ENCODE measurements at regions not wholly inside any gene's neighbourhood (a gene's known extent, or its start where the extent isn't known, plus 50 kb on each side); places are given as distances from the start of the nearest gene placed in this dataset.

DNA sequence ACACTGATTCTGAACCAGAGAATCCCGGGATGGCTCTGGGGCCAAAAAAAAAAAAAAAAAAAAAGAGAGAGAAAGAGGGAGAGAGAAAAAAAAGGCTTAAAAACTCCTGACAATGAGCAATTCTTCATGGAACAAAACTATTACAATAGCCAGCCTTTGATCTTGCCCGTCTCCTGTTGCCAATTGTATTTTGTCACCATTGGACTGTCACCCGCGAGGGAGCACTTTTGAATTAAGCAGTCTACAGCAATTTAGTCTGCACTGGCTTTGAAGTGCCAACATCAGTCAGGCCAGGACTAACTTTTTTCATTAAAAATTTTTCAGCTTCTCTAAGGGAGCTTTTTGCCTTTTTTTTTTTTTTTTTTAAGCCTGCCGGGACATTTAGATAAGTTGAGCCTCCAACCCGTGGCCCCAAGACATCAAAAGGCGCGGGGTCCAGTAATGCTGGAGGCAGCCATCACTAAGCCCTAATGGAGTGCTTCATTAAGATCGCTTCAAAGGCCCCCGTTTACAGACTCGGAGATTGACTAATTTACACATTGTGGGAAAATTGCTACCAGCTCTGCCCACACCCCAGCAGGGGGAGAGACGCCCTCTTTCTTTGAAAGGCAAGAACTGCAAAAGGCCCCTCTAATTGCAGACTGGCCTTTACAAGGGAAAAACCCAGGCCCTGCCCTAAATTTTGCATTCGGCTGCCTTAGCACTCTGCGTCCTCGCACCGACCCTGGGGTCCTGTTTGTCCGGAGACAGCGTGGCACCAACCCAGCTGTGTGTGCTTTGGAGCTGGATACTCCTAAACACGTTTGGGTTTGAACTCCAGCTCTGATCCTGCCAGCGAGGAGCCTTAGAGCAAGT, 98.1 kb upstream of the MSX1 start:
- 40% methylated on average over 1 of the region's 20 CpGs for WGBS (ENCODE audit: insufficient coverage, low lambda C conversion rate)
- no peaks in the 10 kb centered on the region for H3K27me3 ChIP-seq (ENCODE audit: control insufficient read depth, insufficient read depth, low read length)
- DNase-seq, result peak in 1 of 2 donors; percentile 27

DNA sequence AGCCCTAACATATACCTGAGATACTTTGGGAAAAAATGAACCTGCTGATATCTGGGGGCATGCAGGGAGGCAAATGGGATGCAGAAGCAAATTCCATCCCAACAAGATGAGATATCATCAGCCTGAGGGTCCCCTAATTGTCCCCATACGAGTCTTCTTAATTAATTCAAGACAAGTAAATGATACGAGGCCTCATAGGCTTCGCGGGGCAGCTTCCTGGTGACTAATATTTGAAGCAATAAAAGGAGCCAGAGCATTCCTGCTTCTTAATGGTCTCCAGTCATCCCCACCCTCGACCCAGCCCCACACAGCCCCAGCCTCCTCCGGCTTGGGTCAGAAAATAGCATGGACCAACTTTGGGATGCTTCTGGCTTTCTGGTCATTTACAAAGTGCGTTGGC, 99.6 kb upstream of the MSX1 start:
- Histone ChIP-seq H3K4me1 (ENCODE audit: control insufficient read depth, insufficient read depth, low read length) (peaks cover 12% of the 10 kb centered on the region), H3K27ac (ENCODE audit: low read length) (no peak overlapping the region), H3K36me3 (ENCODE audit: control insufficient read depth, insufficient read depth, low read length) (no peaks in the 10 kb centered on the region), H3K9me3 (ENCODE audit: control insufficient read depth, low read depth, low read length) (no peaks in the 10 kb centered on the region), H3K4me3 (ENCODE audit: low read length) (no peak overlapping the region), H3K27me3 (ENCODE audit: control insufficient read depth, insufficient read depth, low read length) (no peaks in the 10 kb centered on the region)
- no CpG with 5 or more reads among the region's 7 CpGs for WGBS (ENCODE audit: insufficient coverage, low lambda C conversion rate)
- DNase-seq, result no peak

More for the DNA sequence above, 98.1 kb upstream of the MSX1 start:
- Histone ChIP-seq H3K4me3 (ENCODE audit: low read length) (no peak overlapping the region), H3K36me3 (ENCODE audit: control insufficient read depth, insufficient read depth, low read length) (no peaks in the 10 kb centered on the region), H3K27ac (ENCODE audit: low read length) (no peak overlapping the region), H3K9me3 (ENCODE audit: control insufficient read depth, low read depth, low read length) (no peaks in the 10 kb centered on the region), H3K4me1 (ENCODE audit: control insufficient read depth, insufficient read depth, low read length) (peaks cover 7% of the 10 kb centered on the region)

DNA sequence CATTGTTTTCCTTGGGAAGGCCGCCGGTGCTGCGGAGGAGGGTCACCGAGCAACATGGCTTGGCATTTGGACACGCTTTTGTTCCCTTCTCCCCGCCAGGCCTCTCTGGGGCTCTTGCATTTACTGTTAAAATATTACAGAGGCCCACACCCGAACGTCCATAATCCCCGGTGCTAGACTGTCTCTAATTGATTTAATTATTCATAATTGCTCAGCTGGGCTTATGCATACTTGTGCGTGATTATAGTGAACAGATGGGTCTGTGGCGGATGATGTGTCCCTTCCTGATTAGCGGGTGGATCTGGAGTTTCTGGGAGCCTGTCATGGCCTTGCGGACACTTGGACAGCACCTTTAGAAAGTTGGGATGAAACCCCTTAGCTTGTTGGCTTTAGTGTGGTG, 100.2 kb upstream of the MSX1 start:
- H3K4me3 ChIP-seq (ENCODE audit: low read length), result no peak overlapping the region
- no peak for DNase-seq
- H3K36me3 ChIP-seq (ENCODE audit: control insufficient read depth, insufficient read depth, low read length), result no peaks in the 10 kb centered on the region
- H3K27me3 ChIP-seq (ENCODE audit: control insufficient read depth, insufficient read depth, low read length), result no peaks in the 10 kb centered on the region
- H3K9me3 ChIP-seq (ENCODE audit: control insufficient read depth, low read depth, low read length), result no peaks in the 10 kb centered on the region
- 100% methylated on average over 2 of the region's 13 CpGs for WGBS (ENCODE audit: insufficient coverage, low lambda C conversion rate)
- H3K4me1 ChIP-seq (ENCODE audit: control insufficient read depth, insufficient read depth, low read length), result peaks cover 19% of the 10 kb centered on the region
- no peak overlapping the region for H3K27ac ChIP-seq (ENCODE audit: low read length)

DNA sequence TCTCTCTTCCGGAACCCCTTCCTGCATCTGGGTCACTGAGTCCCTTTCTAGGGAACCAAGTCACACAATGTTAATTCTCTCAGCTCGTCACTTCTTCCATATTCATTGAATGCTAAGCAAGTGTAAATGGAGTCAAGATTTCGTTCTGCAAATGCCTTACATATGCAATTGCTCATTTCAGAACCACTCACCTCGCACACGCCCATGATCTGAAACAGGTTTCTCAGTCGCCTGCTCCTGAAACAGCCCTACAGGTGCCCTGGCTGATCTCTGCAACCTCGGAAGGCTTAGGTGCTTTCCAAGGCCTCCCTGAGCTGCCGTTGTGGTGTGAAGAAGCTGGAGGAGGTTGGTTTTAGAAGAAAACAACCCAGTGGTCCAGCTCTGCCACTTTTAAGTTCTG, 100.8 kb upstream of the MSX1 start:
- no CpG with 5 or more reads among the region's 8 CpGs for WGBS (ENCODE audit: insufficient coverage, low lambda C conversion rate)
- H3K9me3 ChIP-seq (ENCODE audit: control insufficient read depth, low read depth, low read length), result no peaks in the 10 kb centered on the region
- no peaks in the 10 kb centered on the region for H3K27me3 ChIP-seq (ENCODE audit: control insufficient read depth, insufficient read depth, low read length)
- DNase-seq, result no peak
- no peak overlapping the region for H3K4me3 ChIP-seq (ENCODE audit: low read length)
- no peaks in the 10 kb centered on the region for H3K36me3 ChIP-seq (ENCODE audit: control insufficient read depth, insufficient read depth, low read length)
- no peak overlapping the region for H3K27ac ChIP-seq (ENCODE audit: low read length)
- peaks cover 24% of the 10 kb centered on the region for H3K4me1 ChIP-seq (ENCODE audit: control insufficient read depth, insufficient read depth, low read length)

DNA sequence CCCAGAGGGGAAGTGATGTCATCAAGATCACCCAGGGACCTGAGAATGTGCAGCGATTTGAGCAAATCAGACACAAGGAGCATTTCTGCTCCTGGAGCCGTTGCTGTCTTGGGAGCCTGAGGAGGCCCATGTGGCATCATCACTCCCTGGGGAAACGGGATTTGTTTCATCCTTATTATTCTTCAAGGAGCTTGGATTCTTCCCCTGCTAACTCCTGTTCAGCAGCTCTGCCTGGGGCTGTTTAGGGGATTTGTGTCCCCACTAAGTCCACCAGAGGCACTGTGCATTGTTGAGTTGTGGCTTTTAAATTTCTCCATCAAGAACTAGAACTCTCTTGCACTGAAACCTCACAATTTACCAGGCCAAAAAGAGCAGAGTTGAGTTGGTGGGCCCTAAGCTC, 104.2 kb upstream of the MSX1 start:
- no CpG with 5 or more reads among the region's 3 CpGs for WGBS (ENCODE audit: insufficient coverage, low lambda C conversion rate)
- Histone ChIP-seq H3K27me3 (ENCODE audit: control insufficient read depth, insufficient read depth, low read length) (no peaks in the 10 kb centered on the region), H3K4me1 (ENCODE audit: control insufficient read depth, insufficient read depth, low read length) (peaks cover 37% of the 10 kb centered on the region), H3K4me3 (ENCODE audit: low read length) (no peak overlapping the region), H3K27ac (ENCODE audit: low read length) (no peak overlapping the region), H3K9me3 (ENCODE audit: control insufficient read depth, low read depth, low read length) (no peaks in the 10 kb centered on the region), H3K36me3 (ENCODE audit: control insufficient read depth, insufficient read depth, low read length) (no peaks in the 10 kb centered on the region)
- no peak for DNase-seq

DNA sequence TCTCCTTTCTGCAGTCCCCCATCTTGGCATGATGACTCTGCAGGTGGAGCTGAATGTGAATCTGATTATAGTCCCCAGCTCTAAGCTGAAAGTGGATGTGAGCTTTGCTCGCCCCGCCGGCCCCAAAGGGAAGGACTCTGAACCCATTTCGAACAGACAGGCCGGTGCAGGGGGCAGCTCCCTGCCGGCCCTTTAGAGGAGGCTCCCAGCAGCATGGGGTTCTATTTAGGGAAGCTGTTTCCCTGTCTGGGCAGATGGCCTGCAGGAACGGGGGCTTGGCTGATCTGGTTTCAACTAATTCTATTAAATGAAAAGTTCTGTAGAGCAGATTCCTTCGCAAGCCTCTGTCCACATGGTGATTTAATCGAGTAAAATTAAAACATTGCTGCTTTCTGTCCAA, 104.8 kb upstream of the MSX1 start:
- Histone ChIP-seq H3K27me3 (ENCODE audit: control insufficient read depth, insufficient read depth, low read length) (no peaks in the 10 kb centered on the region), H3K36me3 (ENCODE audit: control insufficient read depth, insufficient read depth, low read length) (no peaks in the 10 kb centered on the region), H3K9me3 (ENCODE audit: control insufficient read depth, low read depth, low read length) (no peaks in the 10 kb centered on the region), H3K27ac (ENCODE audit: low read length) (peak overlapping the region; percentile 73), H3K4me1 (ENCODE audit: control insufficient read depth, insufficient read depth, low read length) (peaks cover 37% of the 10 kb centered on the region), H3K4me3 (ENCODE audit: low read length) (no peak overlapping the region)
- peak; percentile 66 to 85 for DNase-seq
- WGBS (ENCODE audit: insufficient coverage, low lambda C conversion rate), result no CpG with 5 or more reads among the region's 9 CpGs

DNA sequence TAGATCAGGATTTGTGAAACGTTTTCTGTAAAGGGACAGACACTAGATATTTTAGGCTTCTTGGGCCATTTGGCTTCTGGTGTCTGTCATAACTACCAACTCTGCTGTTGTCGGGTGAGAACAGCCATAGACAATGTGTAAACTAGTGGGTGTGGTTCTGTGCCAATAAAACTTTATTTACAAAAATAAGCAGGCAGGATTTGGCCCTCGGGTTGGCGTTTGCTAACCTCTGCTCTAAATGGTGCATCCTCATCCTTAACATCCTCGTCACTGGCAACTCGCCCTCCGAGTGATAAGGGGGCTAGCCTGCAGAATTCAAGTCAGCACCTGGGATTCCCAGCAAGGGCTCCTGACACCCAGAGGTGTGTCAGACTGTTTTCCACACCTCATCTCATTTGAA, 105.8 kb upstream of the MSX1 start:
- no peaks in the 10 kb centered on the region for H3K27me3 ChIP-seq (ENCODE audit: control insufficient read depth, insufficient read depth, low read length)
- no peaks in the 10 kb centered on the region for H3K9me3 ChIP-seq (ENCODE audit: control insufficient read depth, low read depth, low read length)
- H3K36me3 ChIP-seq (ENCODE audit: control insufficient read depth, insufficient read depth, low read length), result no peaks in the 10 kb centered on the region
- H3K4me1 ChIP-seq (ENCODE audit: control insufficient read depth, insufficient read depth, low read length), result peaks cover 37% of the 10 kb centered on the region
- no peak overlapping the region for H3K4me3 ChIP-seq (ENCODE audit: low read length)
- no peak for DNase-seq
- WGBS (ENCODE audit: insufficient coverage, low lambda C conversion rate), result no CpG with 5 or more reads among the region's 7 CpGs
- H3K27ac ChIP-seq (ENCODE audit: low read length), result peak overlapping the region; percentile 73

DNA sequence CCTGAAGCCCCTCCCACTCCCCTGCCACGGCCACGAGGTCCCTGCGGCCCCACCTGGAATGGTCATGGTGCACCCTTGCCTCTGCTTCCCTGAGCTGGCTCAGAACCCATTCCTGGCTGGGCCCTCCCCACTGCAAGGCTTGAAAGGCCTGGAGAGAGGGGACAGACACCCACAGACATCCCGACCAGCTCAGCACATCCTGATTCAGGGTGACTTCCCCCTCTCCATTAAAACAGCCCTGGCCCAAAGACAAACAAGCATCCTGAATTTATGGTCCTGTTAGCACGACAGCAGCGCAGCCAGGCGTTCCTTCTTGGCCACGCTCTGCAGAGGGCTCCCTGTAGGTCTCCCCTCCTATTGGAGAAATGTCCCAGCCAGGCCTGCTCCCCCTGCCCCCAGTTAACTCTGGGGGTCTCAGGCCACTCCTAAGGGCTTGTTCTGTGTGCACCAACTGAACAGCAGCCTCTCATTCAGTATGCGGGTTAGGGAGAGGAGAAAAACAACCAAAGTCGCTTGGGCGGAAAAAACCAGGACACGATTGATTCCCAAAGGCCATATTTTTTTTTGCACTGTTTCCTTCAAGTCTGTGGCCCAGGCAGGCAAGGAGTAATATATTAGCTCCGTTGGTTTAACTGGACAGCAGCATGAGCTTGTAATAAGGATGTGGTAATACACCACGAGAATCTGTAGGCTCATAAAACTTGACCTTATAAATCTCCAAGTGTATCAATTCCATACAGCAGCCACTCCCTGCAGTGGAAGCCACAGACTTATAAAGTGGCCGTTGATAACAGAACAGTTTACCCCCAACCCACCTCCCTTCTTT, 106.7 kb upstream of the MSX1 start:
- no peaks in the 10 kb centered on the region for H3K27me3 ChIP-seq (ENCODE audit: control insufficient read depth, insufficient read depth, low read length)
- H3K36me3 ChIP-seq (ENCODE audit: control insufficient read depth, insufficient read depth, low read length), result no peaks in the 10 kb centered on the region
- peak; percentile 68 to 85 for DNase-seq
- H3K27ac ChIP-seq (ENCODE audit: low read length), result peak overlapping the region; percentile 73
- no peak overlapping the region for H3K4me3 ChIP-seq (ENCODE audit: low read length)
- no peaks in the 10 kb centered on the region for H3K9me3 ChIP-seq (ENCODE audit: control insufficient read depth, low read depth, low read length)
- H3K4me1 ChIP-seq (ENCODE audit: control insufficient read depth, insufficient read depth, low read length), result peaks cover 37% of the 10 kb centered on the region
- no CpG with 5 or more reads among the region's 15 CpGs for WGBS (ENCODE audit: insufficient coverage, low lambda C conversion rate)

DNA sequence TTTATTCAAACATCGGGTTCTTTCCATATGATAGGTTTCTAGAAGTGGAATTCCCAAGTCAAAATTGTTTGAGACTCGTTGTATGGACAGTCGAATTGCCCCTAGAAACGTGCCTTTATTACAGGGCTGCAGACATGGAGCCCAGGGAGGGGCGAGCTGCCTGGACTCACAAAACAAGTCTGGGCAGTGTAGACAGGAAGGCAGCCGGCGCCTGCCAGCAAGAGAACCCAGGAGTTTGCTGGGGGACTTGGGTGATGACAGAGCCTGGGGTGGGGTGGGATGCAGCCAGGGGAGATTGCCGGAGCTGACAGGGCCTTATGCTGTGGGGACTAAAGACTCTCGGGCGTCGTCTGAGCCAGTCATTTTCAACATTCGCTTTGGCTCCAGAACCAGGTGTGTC, 107.4 kb upstream of the MSX1 start:
- Histone ChIP-seq H3K4me1 (ENCODE audit: control insufficient read depth, insufficient read depth, low read length) (peaks cover 37% of the 10 kb centered on the region), H3K27me3 (ENCODE audit: control insufficient read depth, insufficient read depth, low read length) (no peaks in the 10 kb centered on the region), H3K9me3 (ENCODE audit: control insufficient read depth, low read depth, low read length) (no peaks in the 10 kb centered on the region), H3K36me3 (ENCODE audit: control insufficient read depth, insufficient read depth, low read length) (no peaks in the 10 kb centered on the region), H3K27ac (ENCODE audit: low read length) (peak overlapping the region; percentile 73), H3K4me3 (ENCODE audit: low read length) (no peak overlapping the region)
- DNase-seq, result no peak
- 60% methylated on average over 1 of the region's 12 CpGs for WGBS (ENCODE audit: insufficient coverage, low lambda C conversion rate)

DNA sequence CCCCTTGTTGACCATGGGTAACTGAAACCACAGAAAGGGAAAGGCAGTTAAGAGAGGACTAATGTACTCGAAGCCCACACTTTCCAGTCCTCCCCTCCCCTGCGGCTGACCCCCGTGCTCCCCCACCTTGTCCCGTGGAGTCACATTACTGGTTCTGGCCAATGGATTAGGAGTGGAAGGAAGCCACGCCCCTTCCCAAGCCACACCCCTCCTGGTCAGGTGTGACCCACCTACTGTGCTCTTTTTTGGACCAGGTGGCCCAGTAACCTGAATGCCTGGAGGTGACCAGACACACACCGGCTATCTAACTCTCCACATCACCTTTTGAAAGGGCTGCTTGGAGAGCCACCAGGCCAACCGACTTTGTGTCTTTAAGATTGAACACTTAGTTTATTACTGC, 109.3 kb upstream of the MSX1 start:
- WGBS (ENCODE audit: insufficient coverage, low lambda C conversion rate), result no CpG with 5 or more reads among the region's 7 CpGs
- H3K4me1 ChIP-seq (ENCODE audit: control insufficient read depth, insufficient read depth, low read length), result peaks cover 35% of the 10 kb centered on the region
- peaks cover 8% of the 10 kb centered on the region for H3K9me3 ChIP-seq (ENCODE audit: control insufficient read depth, low read depth, low read length)
- no peaks in the 10 kb centered on the region for H3K27me3 ChIP-seq (ENCODE audit: control insufficient read depth, insufficient read depth, low read length)
- H3K27ac ChIP-seq (ENCODE audit: low read length), result no peak overlapping the region
- no peak for DNase-seq
- H3K36me3 ChIP-seq (ENCODE audit: control insufficient read depth, insufficient read depth, low read length), result no peaks in the 10 kb centered on the region
- no peak overlapping the region for H3K4me3 ChIP-seq (ENCODE audit: low read length)

Data from large intestine (tissue), 3 donors.